Heart left ventricle (tissue), 13 donors: ENCODE measurements at regions not wholly inside any gene's neighbourhood (a gene's known extent, or its start where the extent isn't known, plus 50 kb on each side); places are given as distances from the start of the nearest gene placed in this dataset.

Source experiments
- CTCF ChIP-seq, 12 donors: fragments of 200-600 bp; sonication (generic) in 4 of 12; IDR thresholded peaks; one replicate each; pipeline versions ENCODE4 v1.5.0 to v1.8.0; 2018 to 2022; ENCODE audit warnings: antibody characterized with exemption in 12 of 12, mild to moderate bottlenecking in 5 of 12
- POLR2A ChIP-seq, 2 donors: fragments of 450-650 bp; IDR thresholded peaks; one replicate each; pipeline ENCODE4 v1.6.1; 2017; ENCODE audit warnings: antibody characterized with exemption in 2 of 2, mild to moderate bottlenecking in 2 of 2, moderate library complexity in 2 of 2
- donor health status: ischemic (EF 13 %, LVEDD 7.1; RV severe dilation, severe dysfunction).
- donor health status: DM: no; HTN: yes; CAD: no.
- donor health status: DM: no; HTN: no; CAD: no.
- donor health status: ischemic (EF 25% LVEDD 6.9; RV normal size, moderate dysfunction).
- donor health status: ischemic (EF 25% LVEDD 5.7; RV mildly dilated, moderate dysfunction).
- donor health status: ischemic (EF 35%, LVEDD 5.7; RV mildly dilated, moderate dysfunction).
- donor health status: nonischemic (EF 11% LVEDD 7.7; RV severe dilation, severe dysfunction).
- donor health status: DM: yes; HTN: yes; CAD: no.
- donor health status: PGD.
- donor health status: ischemic (EF 29% LVEDD 5.4; RV normal size, mild dysfunction).
- donor health status: nonischemic (EF 23%, LVEDD 6.1; RV moderate dilation, normal function).

DNA sequence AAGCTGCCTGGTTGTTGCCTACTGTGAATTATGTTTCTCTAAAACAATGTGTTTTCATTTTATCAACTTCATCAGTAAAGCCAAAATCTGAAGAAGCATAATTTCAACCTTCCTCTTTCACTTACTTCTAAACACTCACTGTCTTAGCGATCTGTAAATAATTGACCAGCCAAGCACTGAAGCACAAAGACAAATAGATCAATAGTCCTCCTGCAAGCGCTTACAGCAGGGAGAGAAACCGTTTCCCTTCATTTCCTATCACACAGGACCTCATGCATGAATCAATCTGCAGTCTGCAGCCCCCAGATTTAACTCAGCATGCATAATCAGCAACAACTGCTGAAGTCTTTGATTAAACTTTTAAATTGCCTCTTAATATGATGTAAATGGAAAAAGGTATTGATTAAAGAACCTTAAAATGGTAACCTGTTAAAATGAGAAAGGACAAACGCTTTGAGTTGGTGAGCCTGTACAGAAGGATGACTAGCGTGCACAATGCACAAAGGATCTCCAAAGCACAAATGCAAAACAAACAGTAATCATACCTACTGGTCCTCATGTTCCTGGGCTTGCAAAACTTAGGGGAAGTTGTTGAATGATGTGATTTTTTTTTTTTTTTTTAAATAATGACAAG lies 370.2 kb upstream of the ZNF385D start:
- TF ChIP-seq CTCF (IDR thresholded peaks at IDR 0.05) (no peak), POLR2A (IDR thresholded peaks at IDR 0.05) (no peak)
